WI38 (cell line): ENCODE measurements at regions not wholly inside any gene's neighbourhood (a gene's known extent, or its start where the extent isn't known, plus 50 kb on each side); places are given as distances from the start of the nearest gene placed in this dataset.

ENCODE experiments used
- H3K4me3 ChIP-seq: 2 replicates; pipeline ENCODE4 v1.5.1; 2011; ENCODE audit warnings: low read depth, mild to moderate bottlenecking, control low read depth, low read length
- CTCF ChIP-seq: IDR thresholded peaks from 2 replicates; pipeline ENCODE4 v1.5.1; 2012; ENCODE audit warnings: low read depth, mild to moderate bottlenecking, control low read depth, low read length

DNA sequence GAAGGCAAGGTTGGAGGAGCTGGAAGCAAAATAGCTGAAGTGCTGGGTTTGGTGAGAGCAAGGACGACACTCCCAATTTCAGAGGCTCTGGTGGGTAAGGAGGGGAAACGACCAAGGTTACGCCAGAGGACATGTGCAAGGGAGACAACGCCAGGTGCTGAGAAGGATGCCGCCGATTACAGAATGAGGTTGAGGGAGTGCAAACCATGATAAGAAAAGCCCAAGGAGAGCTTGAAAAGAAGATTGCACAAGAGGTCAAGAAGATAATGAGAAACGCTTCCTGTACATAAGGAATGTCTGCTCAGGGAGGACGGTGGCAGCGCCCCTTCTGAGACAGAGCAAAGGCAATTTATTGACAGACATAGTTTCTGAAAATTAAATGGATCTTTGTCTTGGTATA, 382.0 kb upstream of the PROX1 start:
- TF ChIP-seq CTCF: no peak

GRCh38 chr1:213606252-213606820, 381.4 kb upstream of the PROX1 start:
- H3K4me3 ChIP-seq: no peak overlapping the region
- TF ChIP-seq CTCF: no peak

More for the DNA sequence above, 382.0 kb upstream of the PROX1 start:
- no peak overlapping the region for H3K4me3 ChIP-seq

DNA sequence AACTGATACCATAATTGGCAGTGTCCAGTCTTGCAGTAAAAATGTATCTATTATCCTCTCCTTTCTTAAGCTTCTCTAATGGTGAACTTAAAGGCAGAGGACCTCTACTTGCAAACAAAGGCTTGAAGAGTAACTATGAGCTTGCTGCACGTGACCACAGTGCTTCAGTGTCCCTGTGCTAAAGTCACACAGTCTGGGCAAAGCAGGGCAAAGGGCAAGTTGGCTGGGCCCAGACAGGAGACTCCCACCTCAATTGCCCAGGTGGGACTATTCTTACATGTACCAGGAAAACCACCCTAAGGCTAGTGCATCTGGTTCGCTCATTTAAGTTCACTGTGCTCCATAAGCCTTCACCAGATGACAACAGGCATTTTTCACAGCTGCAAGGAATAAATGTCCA, 374.2 kb upstream of the PROX1 start:
- TF ChIP-seq CTCF: no peak
- H3K4me3 ChIP-seq: no peak overlapping the region

- no peak overlapping the region for H3K4me3 ChIP-seq
- no peak for TF ChIP-seq CTCF
Observed at GRCh38 chr1:213615226-213615916, 372.4 kb upstream of the PROX1 start.

DNA sequence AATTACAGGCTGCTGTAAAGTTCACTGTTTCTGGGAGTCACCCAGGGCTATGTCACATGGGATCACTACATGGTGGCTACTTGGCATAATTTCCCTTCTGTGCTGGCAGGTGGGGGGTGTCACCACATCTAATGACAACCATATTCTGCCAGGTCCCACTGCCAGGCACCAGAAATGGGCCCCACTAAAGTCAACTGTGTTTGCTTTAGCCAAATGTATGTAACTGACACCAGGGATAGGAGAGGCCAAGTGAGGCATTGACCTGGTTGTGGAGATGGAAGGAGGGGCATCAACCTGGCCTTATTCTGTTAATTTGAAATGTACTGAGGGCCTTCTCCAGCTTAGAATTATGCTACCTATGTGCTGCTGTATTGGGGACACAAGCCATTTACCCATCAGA, 370.6 kb upstream of the PROX1 start:
- TF ChIP-seq CTCF: no peak
- no peak overlapping the region for H3K4me3 ChIP-seq

DNA sequence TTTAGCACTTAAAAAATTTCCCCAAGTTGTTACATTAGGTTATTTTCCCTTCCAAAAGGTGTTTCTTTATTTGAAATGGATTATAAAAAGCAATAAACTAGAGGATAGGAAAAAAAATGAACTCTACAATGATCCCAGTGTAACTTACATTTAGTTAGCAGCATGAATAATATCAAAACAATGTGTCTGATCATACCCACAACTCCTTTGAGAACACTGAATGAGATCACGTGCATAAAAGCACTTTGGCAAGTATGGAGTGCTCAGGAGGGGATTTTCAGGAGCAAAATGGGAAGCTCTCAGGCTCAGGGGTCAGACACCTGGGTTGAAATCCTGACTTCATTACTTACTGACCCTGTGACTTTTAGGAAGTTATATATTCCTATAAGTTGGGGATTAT, 369.7 kb upstream of the PROX1 start:
- no peak overlapping the region for H3K4me3 ChIP-seq
- TF ChIP-seq CTCF: no peak

DNA sequence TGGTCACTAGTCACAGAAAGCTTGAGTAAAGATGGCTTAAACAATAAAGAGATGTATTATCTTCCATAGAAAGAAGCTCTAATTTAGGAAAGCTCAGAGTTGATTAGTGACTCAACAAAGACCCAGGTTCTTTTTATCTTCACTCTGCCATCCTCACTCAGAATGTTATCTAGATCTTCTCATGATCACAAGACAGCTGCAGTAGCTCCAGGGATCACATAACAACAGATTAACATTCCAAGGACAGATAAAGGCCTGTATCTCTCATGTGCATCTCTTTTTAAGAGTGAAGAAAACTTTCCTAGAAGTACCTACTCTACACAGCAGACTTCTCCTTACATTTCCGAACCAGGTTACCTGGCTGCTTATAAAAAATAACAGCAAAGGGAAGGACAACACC, 368.7 kb upstream of the PROX1 start:
- H3K4me3 ChIP-seq: no peak overlapping the region
- TF ChIP-seq CTCF: no peak
